Endothelial cell of umbilical vein (primary cell): ENCODE measurements at regions not wholly inside any gene's neighbourhood (a gene's known extent, or its start where the extent isn't known, plus 50 kb on each side); places are given as distances from the start of the nearest gene placed in this dataset.

Experiments
- EZH2 ChIP-seq: IDR thresholded peaks from 2 replicates; pipeline ENCODE4 v1.6.1; 2012; ENCODE audit warnings: borderline replicate concordance, low read depth, mild to moderate bottlenecking, moderate library complexity, low read length, inconsistent platforms; ENCODE audit not compliant: severe bottlenecking
- POLR2A ChIP-seq: IDR thresholded peaks from 2 replicates; pipeline ENCODE4 v1.6.1; 2012; ENCODE audit warnings: low read depth, mild to moderate bottlenecking, control low read depth, low read length

DNA sequence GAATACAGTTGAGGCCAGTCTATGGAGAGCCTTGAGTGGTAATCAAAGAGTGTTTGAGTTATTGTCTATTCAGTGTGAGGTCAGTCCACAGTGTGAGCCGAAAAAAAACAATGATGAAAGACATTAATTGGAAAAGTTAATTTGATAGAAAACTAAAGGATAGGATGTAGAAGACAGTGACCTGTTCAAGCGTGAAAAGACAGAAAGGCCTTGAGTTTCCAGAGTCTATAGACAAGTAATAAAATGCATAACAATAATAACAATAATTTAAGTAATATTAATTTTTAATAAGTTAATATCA is 90.4 kb downstream of the SLC30A10 start:
- no peak for TF ChIP-seq POLR2A
- TF ChIP-seq EZH2, result no peak
